ENCODE measurements at regions not wholly inside any gene's neighbourhood (a gene's known extent, or its start where the extent isn't known, plus 50 kb on each side); places are given as distances from the start of the nearest gene placed in this dataset.

GRCh38 chr6:145271040-145271439 is 464.3 kb downstream of the EPM2A start:
- TF ChIP-seq TARDBP (IDR thresholded peaks at IDR 0.05) (no peak), SP1 (IDR thresholded peaks at IDR 0.05) (no peak), ARNT (IDR thresholded peaks at IDR 0.05) (no peak), CTBP1 (IDR thresholded peaks at IDR 0.05; ENCODE audit: borderline replicate concordance) (no peak), HDGF (IDR thresholded peaks at IDR 0.05; ENCODE audit: borderline replicate concordance) (no peak), SUZ12 (IDR thresholded peaks at IDR 0.05) (no peak), BHLHE40 (IDR thresholded peaks at IDR 0.05; ENCODE audit: borderline replicate concordance) (no peak), FOXM1 (IDR thresholded peaks at IDR 0.05; ENCODE audit: borderline replicate concordance) (no peak), FOXA1 (IDR thresholded peaks at IDR 0.05) (no peak), FOXK2 (IDR thresholded peaks at IDR 0.05) (no peak), NFRKB (IDR thresholded peaks at IDR 0.05) (no peak), ELF4 (IDR thresholded peaks at IDR 0.05) (no peak), ZNF384 (IDR thresholded peaks at IDR 0.05) (no peak), LEF1 (IDR thresholded peaks at IDR 0.05; ENCODE audit: borderline replicate concordance) (no peak)
